SIG-M5 (cell line): ENCODE measurements at regions not wholly inside any gene's neighbourhood (a gene's known extent, or its start where the extent isn't known, plus 50 kb on each side); places are given as distances from the start of the nearest gene placed in this dataset.

Experiments used
- DNase-seq: peaks from one replicate; lab custom pipeline; 2025; lab: John Stamatoyannopoulos, UW

DNA sequence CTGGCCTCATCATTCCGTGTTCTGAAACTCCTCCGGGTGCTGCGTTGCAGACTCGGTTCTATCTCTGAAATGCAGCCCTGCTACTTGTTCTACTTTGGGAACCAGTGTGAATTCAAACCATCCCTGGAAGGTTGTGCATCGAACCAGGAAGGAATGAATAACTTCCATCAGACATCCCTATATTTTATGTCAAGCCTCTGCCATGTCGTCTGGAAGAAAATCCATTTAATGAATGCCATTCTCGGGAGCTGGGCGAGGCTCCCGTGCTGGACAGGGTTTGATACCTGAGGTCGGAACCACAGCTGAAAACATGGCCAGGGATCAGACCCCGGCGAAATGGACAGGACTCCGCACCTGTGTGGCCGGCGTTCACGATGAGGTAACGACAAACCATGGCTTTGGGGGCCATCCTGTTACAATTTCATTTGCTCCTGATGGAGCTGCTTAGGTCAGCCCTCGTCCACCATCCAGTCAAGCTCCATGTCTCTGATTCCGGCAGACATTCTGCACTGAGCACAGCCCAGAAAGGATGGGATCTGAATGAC is 821.6 kb downstream of the GALR1 start:
- DNase-seq = no peak

DNA sequence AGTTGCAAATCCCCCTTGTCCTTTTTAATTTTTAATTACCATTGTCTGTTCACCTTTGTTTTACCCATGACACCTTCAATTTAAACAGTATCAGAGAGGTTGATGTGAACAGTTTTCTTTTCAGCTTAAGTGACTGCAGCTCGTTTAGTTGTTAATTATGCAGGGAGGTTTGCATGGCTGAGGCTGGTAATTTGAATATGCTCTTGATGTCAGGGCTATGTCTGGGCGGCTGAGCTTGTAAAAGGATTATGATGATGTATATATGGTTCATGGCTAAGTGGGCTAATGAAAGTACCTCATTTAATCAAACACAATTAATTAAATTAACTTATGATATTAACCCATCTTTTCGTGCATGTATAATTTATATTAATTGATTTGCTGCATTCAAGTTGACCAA is 822.1 kb downstream of the GALR1 start:
- no peak for DNase-seq

DNA sequence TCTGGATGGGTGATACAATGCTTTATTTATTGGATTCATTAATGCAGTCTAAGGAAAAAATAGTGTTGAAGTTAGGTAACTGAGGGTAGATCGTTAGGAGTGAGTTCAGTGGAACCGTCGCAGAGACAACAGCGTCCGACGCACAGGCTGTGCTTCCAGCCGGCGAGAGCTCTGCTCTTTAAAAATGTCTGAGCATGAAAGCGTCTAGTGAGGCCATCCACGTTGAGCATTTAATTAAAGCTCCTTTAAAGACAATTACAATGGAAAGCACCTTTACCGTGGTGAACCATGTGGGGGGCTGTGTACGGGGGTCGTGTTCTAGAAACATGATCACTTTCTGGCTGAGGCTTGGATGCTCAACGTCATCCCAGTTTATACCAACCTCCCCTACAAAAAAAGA is 822.7 kb downstream of the GALR1 start:
- DNase-seq = no peak

DNA sequence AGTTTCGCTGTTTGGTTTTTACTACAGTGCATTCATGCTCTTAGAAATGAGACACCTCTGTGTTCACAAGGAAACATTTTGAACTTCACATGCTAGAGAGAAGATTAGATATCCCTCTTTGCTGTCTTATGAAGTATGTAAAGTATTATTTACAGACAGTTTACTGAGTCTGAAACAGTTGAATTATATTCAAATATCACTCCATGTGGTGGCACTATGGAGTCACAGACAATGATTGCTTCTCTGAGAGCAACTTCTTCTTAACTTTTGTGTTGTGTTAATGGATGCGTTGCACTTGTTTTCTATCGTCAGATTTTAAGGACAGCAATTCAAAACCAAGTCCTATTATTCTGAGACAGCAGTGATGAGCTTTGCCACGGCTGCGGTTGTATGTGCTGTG is 823.6 kb downstream of the GALR1 start:
- DNase-seq = no peak

DNA sequence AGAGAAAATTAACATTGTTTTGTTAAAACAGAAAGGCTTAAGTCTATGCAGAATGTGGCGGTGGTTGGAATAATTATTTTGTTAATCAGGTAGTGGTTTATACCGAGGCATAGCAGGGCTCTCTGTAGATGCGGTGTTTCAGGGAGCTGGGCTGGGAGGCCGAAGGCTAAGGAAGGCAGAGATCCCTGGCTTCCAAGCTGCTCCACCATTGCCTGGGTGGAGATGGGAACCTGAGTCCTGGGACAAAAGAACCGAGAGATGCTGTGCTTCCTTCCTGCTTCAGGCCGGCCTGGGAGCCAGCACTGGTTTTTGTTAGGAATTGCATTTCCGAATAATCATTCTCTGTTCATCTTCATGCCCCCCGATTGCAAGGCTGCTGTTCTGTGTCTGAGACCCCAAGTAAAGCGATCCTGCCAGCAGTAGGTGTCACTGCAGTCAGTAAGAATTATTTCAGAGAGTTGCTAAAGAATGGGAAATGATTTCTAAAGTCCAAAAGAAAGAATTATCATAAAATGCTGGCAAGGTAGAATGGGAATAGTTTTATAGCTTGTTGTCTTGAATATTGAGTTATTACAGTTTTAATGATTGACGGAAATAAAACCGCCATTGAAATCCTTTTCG is 824.9 kb downstream of the GALR1 start:
- DNase-seq = no peak

DNA sequence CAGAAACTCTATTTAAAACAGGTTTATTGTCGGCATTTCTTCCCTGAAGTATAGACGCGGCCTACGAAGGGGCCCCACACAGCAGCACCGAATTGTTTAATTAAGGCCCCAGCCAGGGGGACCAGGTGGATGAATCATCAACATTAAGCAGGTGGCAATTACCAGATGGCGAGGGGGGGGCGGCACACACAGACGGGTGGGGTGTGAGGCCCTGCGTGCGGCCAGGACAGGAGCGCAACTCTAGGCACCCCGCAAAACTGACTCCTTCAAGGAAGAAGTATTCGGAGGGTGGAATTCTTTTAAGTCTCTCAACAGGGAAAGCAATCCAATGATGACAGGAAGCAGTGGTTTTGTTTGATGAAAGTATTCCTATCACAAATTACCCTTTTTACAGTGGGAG is 830.4 kb downstream of the GALR1 start:
- no peak for DNase-seq

DNA sequence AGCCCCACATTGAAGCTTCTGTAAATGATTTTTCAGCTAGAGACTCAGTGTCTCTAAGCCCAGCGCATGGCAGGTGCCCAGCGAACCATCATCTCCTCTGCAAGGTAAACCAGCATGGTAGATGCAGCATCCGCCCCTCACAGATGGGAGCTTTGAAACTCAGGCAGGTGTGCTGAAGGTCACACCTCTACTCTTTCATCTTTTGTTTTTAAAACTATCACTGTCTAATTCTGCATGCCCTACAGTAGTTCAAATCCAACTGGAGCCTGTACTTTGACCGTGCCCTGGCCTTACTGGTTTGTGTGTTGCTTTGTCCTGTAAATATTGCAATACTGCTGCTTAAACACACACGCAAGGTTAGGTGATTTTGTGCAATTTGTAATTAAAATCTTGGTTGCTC is 831.1 kb downstream of the GALR1 start:
- DNase-seq = no peak

DNA sequence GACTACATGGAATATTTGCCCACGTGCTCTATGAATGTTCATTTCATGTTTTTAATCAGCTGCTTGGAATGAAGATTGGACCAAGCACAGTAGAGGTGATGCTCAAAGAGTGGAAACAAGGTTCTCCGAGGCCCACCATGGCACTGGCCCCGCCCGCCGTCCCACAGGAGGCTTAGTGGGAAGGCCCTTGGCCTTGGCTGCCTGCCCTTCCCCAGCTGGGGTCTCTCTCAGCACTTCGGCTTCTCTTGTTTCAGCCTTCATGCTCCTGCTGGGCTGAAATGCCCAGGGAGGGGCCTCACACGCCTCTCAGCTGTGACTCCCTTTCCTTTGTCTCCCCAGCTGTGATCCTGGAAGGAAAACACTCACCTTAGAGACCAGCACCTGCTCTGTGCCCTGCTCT is 833.2 kb downstream of the GALR1 start:
- no peak for DNase-seq

DNA sequence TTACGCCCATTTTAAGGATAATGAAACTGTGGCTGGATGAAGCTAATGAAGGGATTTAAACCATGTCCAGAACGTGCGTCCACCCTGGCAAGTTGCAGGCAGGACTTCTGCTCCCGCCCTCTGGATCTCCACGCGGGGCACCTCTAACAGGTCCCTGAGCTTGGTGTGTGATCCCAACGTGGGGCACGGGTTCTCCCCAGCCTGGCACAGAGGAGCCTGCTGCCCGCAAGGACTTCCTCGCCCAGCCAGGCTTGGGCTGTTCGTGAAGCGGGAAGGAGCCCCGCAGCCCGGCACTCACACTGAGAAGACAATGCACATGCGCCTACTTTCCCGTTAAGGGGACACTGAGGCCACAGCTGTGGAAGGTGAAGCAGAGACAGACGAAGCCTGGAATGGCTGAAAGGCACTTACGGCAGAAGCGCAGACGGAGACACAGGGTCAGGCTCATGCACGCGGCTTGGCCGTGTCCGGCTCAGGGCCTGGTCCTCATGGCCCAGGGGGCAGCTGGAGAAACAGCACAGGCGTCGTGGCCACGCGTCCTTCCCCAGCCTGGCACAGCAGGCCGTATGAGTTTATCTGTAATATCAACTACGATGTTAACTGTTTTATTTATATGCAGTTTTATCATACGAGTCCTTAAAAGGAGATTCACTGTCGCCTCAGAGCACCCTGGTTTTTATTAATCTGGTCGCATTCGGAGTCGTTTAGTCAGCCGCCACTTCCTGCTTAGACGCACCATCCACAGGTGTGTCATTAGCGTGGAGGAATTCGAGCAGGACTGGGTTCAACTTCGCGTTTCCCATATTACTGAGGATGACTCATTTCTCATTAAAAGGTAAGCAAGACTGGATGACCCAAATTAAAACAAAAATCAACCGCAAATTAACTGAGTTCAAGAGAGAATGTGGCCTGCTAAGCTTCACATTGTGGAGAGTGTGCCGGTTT is 835.9 kb downstream of the GALR1 start:
- DNase-seq = no peak

DNA sequence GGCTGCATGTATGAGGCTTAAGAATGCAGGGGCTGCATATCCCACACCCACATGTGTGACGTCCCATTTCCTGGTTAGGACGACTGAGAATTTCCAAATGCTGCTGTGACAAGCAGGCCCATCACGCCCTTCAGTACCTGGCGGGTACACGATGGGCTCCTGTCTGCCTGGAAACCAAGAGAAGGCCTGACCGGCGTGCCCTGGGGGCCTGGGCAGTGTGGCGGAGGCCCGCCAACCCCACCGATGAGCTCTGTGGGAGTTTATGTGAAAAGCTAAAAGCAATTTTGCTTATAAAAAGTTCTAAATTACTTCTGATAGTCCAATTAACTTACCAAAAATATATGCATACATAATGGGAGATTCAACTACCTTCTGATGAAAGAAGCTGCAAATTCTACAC is 837.3 kb downstream of the GALR1 start:
- no peak for DNase-seq

DNA sequence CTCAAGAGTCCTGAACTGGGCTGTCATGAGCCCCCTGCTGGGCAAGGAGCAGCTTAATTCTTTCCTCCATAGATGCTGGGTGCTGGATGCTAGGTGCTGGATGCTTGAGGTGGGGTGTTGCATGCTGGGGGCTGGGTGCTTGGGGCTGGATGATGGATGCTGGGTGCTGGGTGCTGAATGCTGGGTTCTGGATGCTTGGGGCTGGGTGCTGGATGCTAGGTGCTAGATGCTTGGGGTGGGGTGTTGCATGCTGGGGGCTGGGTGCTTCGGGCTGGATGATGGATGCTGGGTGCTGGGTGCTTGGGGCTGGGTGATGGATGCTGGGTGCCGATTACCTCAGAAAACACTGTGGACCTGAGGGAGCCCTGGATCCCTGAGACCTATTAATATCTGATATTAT is 837.7 kb downstream of the GALR1 start:
- no peak for DNase-seq

DNA sequence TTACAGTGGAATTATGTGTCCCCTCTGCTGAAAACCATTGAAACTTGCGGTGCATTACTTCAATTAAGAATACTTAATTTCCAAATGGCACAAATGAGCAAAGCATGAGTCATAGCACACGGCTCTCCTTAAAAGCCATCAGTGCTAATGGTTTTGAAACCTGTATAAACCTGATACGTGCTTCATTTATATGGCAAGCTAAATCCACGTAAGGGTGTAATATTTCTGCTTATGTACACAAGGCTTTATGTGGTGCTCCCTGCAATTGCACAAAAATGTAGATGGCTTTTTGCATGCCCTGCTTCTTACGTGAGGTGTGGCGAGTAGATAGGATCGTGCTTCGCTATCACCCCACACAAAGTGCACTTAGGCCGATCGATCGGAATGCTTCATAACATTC is 840.9 kb downstream of the GALR1 start:
- no peak for DNase-seq

DNA sequence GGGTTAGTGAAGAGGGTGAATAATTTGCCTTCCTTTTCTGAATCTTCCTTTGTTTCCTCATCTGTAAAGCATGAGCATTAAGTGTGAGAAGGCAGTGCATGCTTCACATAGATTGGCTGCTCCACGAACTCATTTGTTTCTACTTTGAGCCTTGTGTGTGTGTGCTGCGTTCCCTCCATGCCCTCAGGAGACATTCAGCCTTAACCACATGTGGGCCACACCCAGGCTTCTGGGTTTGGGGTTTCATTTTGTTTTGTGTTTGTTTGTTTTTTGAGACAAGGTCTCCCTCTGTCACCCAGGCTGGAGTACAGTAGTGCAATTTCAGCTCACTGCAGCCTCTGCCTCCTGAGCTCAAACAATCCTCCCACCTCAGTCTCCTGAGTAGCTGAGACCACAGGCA is 843.3 kb downstream of the GALR1 start:
- DNase-seq = no peak

DNA sequence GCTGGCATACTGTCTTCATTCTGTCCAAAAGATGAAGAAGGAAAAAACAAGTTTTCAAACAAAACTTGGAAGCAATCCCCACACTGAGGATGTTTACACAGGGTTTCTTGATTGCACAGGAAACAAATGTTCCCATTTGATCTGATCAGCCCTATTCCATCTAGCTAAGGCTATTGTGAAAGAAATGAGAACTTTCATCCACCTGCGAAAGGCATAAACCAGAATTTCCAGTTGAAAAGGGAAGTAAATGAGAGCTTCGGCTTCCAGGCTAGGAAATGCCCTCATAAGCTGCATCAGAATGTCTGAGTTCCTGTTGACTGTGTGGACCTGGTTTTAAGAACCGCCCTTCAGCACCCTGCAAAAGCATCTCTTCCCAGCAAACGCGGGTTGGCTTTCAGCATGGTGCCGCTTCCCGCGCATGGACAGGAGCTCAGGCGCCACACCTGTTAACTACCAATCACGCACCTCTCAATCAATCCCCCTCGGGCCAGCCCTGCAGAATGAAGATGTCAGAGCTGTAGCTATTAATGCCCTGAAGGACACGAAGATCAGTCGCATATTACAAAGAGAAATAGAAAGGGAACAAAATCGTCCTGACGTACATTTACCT is 850.4 kb downstream of the GALR1 start:
- DNase-seq = no peak

DNA sequence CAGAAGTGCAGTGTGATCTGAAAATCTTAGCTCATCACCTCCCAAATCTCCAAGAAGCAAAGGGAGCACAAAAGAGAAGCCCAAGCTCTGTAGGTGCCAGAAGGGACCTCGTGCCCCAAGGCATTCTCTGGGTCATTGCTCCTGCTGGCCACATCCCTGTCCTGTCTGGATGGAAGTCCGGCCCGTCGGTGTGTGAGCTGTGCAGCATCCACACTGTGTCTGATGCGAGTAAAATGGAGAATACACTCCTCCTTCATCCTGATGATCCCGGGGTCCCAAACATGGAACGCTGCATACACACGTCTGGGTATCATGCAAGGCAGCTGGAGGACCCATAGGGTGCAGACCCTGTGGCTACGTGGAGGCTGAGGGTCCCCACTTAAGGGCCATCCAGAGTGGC is 851.4 kb downstream of the GALR1 start:
- DNase-seq = no peak

DNA sequence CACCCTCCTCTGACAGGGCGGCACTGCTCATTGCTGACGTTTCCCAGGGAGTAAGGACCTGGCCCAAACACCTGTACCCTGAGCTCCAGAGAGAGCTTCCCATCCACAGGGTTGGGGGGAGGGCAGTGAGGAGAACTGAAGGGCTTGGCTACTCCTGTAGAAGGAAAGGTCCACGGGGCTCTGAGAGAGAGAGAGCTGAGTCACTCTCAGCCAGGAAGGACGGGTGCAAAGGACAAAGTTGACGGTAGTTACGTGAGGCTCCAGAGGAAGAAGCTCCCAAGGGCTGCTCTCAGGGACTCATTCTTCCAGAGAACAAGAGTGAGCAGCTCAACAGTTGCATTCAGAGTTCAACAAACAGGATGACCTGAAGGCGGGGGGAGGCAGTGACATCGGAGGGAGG is 852.5 kb downstream of the GALR1 start:
- no peak for DNase-seq

DNA sequence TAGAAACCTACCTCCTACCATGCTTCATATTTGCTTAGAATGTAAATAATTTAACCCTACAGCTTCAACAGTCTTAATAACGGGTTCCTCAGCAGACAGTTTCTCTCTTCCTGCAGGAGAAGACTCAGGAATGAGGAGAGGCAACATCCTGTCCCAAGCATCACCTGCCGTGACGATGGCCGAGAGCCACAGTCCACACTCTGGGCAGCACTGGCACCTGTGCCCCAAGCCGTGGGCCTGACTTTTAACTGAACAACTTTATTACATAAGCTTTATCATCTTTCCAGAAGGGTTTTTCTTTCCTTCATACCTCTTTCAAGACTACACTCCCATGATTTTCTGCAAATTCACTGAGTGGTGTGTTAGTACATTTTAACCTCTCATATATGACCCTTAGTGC is 856.0 kb downstream of the GALR1 start:
- no peak for DNase-seq

DNA sequence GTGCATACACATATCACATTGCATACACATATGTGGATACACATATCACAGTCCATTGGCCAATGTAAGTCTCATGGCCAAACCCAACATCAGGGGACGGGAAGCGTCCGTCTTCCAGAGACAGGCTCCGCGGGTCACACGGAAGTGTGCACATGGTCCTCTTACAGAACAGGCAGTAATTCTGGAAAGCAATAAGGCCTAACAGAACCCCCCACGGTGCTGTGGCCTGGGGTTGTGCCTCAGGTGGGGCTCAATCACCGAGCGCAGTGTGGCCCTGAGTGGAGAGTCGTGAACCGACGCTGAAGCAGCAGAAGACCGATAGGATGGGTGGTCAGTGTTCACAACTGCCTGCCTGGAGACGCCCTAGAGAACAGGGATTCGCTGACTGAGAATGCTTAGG is 857.3 kb downstream of the GALR1 start:
- no peak for DNase-seq

DNA sequence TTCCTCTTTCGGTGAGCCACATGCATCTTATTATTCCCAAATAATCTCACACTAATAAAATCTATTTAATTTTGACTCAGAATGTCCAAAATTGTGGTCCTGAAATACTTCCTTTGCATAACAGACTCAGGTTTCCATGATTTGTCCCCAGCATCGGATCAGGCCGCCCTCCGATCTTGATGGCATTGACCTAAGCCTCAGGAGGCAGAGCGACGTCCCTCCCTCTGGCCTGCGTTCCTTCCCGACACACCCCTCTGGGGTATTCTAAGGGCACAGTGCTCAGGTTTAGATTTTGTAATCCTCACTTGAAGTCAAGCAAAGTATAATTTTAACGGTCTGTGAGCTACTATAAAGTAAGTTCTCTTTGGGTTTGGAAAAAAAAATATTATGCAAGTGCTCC is 857.7 kb downstream of the GALR1 start:
- no peak for DNase-seq

DNA sequence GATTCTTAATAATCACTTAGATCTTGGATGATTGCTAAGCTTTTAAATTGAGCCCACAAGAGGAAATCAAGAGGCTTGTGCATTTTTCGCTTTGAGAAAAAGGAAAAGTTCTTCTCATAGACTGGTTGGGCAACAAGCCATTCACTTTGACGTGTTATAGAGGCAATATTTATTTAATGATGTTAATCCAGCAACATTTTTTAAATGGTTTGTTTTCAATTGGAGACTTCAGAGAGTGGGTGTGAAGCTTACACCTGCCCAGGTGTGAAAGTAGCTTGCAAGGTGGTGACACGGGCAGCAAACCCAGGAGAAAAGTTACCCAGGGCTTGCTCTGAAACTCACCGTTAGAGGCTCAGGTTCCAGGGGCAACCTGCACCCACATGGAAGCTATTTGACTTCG is 858.9 kb downstream of the GALR1 start:
- no peak for DNase-seq

DNA sequence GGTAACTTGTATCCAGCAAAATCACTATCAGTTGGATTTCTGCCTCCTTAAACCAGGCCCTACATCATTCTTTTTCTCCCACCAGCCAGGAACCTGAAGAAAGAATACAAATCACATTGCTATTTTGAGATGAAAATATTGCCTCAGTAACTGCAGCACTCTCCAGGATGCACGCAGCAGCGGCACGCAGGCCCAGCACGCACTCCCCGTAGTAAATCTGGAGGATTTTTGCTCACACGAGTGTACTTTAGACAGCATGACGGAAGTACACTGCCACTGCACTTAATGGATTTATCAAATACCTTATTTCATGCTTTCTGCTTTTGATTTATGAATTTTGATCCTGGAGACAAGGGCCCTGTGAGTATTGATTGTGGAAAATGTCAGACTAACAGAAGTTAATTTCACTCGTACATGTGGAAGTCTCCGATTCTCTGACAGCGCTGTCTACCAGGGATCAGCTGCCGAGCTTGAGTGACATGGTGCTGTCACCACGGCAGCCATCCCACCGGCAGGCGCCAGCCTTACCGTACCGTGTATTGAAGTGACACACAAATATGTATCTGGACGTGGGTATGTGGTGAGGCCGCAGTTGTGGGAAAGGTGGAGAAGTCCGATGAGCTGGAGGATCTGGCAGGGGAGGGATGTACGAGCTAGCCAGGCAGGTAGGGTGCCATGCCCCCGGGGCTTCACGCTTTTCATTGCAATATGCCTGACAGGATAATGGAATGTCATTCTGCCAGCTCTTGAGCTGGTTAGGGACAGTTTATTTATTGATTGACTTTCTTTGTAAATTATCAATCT is 863.7 kb downstream of the GALR1 start:
- no peak for DNase-seq

DNA sequence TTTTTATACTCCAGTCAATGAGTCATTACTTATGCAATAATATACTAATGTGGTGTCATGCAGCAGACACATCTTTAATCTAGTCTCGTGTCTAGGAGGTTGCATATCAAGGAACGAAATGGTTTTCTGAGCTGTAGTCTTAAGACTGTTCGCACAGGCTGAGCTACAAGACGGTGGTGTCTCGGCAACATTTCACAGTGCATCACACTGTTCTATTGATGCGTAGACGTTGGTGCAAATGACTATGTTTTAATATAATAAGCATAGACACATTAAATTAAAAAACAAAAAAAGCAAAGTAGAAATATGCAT is 864.2 kb downstream of the GALR1 start:
- no peak for DNase-seq
